Neural cell (in vitro differentiated cells): ENCODE measurements at regions not wholly inside any gene's neighbourhood (a gene's known extent, or its start where the extent isn't known, plus 50 kb on each side); places are given as distances from the start of the nearest gene placed in this dataset.

Source experiments
- H2AFZ ChIP-seq: fragments of 200-600, 300-800 bp; sonication (generic), shearing (Covaris generic); 2 replicates; pipeline ENCODE4 v1.6.0; 2014; ENCODE audit warnings: low read depth, mild to moderate bottlenecking, antibody characterized with exemption, low read length, moderate library complexity
- H3F3A ChIP-seq: fragments of 200-600 bp; shearing (Covaris generic); 2 replicates; pipeline ENCODE4 v1.6.1; 2016; ENCODE audit warnings: mild to moderate bottlenecking, moderate library complexity, mixed read lengths, antibody characterized with exemption, low read length; ENCODE audit not compliant: insufficient read depth, poor library complexity, severe bottlenecking
- H3K27ac ChIP-seq: fragments of 200-600, 300-800 bp; sonication (generic), shearing (Covaris generic); 2 replicates; pipeline ENCODE4 v1.5.1; 2014; ENCODE audit warnings: mild to moderate bottlenecking, low read length, moderate library complexity
- H3K27me3 ChIP-seq: fragments of 300-800, 200-600 bp; sonication (generic), shearing (Covaris generic); 2 replicates; pipeline ENCODE4 v1.6.0; 2014; ENCODE audit warnings: mild to moderate bottlenecking, low read depth, low read length, moderate library complexity; ENCODE audit not compliant: insufficient read depth
- H3K36me3 ChIP-seq: fragments of 300-800, 200-600 bp; sonication (generic), shearing (Covaris generic); 2 replicates; pipeline ENCODE4 v1.5.1; 2014; ENCODE audit warnings: mild to moderate bottlenecking, antibody characterized with exemption, low read length, moderate library complexity; ENCODE audit not compliant: insufficient read depth
- H3K4me2 ChIP-seq: fragments of 300-800, 200-600 bp; sonication (generic), shearing (Covaris generic); 2 replicates; pipeline ENCODE4 v1.6.0; 2014; ENCODE audit warnings: mild to moderate bottlenecking, low read length
- H3K4me3 ChIP-seq: fragments of 300-800, 200-600 bp; sonication (generic), shearing (Covaris generic); 2 replicates; pipeline ENCODE4 v1.5.1; 2014; ENCODE audit warnings: mild to moderate bottlenecking, low read length, moderate library complexity
- H3K79me2 ChIP-seq: fragments of 200-600 bp; shearing (Covaris generic); replicated peaks from 2 replicates; pipeline ENCODE4 v1.6.0; 2014; ENCODE audit warnings: mild to moderate bottlenecking, low read length, moderate library complexity; ENCODE audit not compliant: insufficient read depth
- H3K9ac ChIP-seq: fragments of 300-800, 200-600 bp; sonication (generic), shearing (Covaris generic); 2 replicates; pipeline ENCODE4 v1.6.1; 2016; ENCODE audit warnings: mild to moderate bottlenecking, low read length, mixed read lengths
- H3K9me2 ChIP-seq: fragments of 200-600 bp; shearing (Covaris generic); 2 replicates; pipeline ENCODE4 v1.6.1; 2016; ENCODE audit warnings: mild to moderate bottlenecking, low read length, mixed read lengths; ENCODE audit not compliant: insufficient read depth
- H3K9me3 ChIP-seq: fragments of 200-600, 300-800 bp; sonication (generic), shearing (Covaris generic); 2 replicates; pipeline ENCODE4 v1.6.1; 2016; ENCODE audit warnings: mild to moderate bottlenecking, mixed run types, low read length, moderate library complexity, mixed read lengths
- H4K20me1 ChIP-seq: fragments of 200-600 bp; shearing (Covaris generic); 2 replicates; pipeline ENCODE4 v1.6.1; 2016; ENCODE audit warnings: mild to moderate bottlenecking, mixed run types; ENCODE audit not compliant: insufficient read depth
- EP300 ChIP-seq: fragments of 450-650 bp; conservative IDR thresholded peaks from 2 replicates; pipeline ENCODE4 v1.6.1; 2014; ENCODE audit warnings: antibody characterized with exemption, mild to moderate bottlenecking, moderate library complexity; ENCODE audit not compliant: poor library complexity, severe bottlenecking
- EZH2 ChIP-seq: fragments of 200-600, 300-800 bp; shearing (Covaris generic), sonication (generic); IDR thresholded peaks from 2 replicates; pipeline ENCODE4 v1.6.1; 2014; ENCODE audit warnings: antibody characterized with exemption, low read length, borderline replicate concordance, mild to moderate bottlenecking; ENCODE audit not compliant: insufficient read depth, poor library complexity, severe bottlenecking
- MXI1 ChIP-seq: fragments of 450-650 bp; conservative IDR thresholded peaks from 2 replicates; pipeline ENCODE4 v1.6.1; 2014; ENCODE audit warnings: antibody characterized with exemption, mild to moderate bottlenecking; ENCODE audit not compliant: poor library complexity, severe bottlenecking
- POLR2AphosphoS5 ChIP-seq: IDR thresholded peaks from 2 replicates; pipeline ENCODE4 v1.6.1; 2012
- RAD21 ChIP-seq: fragments of 450-650 bp; conservative IDR thresholded peaks from 2 replicates; pipeline ENCODE4 v1.6.1; 2014; ENCODE audit warnings: antibody characterized with exemption, mild to moderate bottlenecking, moderate library complexity
- REST ChIP-seq: IDR thresholded peaks from 2 replicates; pipeline ENCODE4 v1.6.1; 2012; ENCODE audit warnings: borderline replicate concordance
- SMC3 ChIP-seq: fragments of 450-650 bp; conservative IDR thresholded peaks from 2 replicates; pipeline ENCODE4 v1.6.1; 2014; ENCODE audit warnings: antibody characterized with exemption, mild to moderate bottlenecking, moderate library complexity; ENCODE audit not compliant: poor library complexity
- TAF1 ChIP-seq: IDR thresholded peaks from 2 replicates; pipeline ENCODE4 v1.6.1; 2012; ENCODE audit warnings: low read depth
- TF ChIP-seq, protein P1 (sequence below): fragments of 450-650 bp; IDR thresholded peaks from 2 replicates; pipeline ENCODE4 v1.5.1; 2014; ENCODE audit warnings: antibody characterized with exemption, mild to moderate bottlenecking, moderate library complexity; ENCODE audit not compliant: poor library complexity, severe bottlenecking

DNA sequence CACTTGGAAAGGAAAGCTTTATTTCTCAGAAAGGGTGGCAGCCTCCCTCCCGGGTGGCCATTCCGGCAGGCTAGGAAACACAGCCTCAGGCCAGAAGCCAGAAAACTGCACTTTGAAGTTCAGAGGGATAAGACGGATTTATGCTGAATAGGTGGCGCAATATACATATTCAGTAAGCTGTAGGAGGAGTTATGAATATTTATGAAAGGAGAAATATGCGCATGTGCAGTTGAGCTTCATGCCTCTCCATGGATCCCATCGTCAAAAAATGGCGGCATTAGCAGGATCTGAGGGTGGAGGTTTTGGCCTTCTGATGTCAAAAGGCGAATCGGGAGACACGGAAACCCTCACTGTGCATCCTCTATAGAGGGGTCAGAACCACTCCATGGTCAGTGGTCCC, 82.3 kb downstream of the KATNIP start:
- Histone ChIP-seq H3K4me3 (no peak overlapping the region), H3K27ac (no peak overlapping the region), H3K9ac (no peak overlapping the region), H3K79me2 (no peaks in the 10 kb centered on the region), H3F3A (no peaks in the 10 kb centered on the region), H3K4me2 (no peak overlapping the region), H3K9me3 (no peaks in the 10 kb centered on the region), H3K36me3 (no peaks in the 10 kb centered on the region), H2AFZ (no peak overlapping the region), H4K20me1 (no peaks in the 10 kb centered on the region), H3K27me3 (no peaks in the 10 kb centered on the region), H3K9me2 (no peaks in the 10 kb centered on the region)
- TF ChIP-seq EZH2, result no peak
- no peak for TF ChIP-seq RAD21
- TF ChIP-seq MXI1, result no peak
- no peak for TF ChIP-seq EP300

DNA sequence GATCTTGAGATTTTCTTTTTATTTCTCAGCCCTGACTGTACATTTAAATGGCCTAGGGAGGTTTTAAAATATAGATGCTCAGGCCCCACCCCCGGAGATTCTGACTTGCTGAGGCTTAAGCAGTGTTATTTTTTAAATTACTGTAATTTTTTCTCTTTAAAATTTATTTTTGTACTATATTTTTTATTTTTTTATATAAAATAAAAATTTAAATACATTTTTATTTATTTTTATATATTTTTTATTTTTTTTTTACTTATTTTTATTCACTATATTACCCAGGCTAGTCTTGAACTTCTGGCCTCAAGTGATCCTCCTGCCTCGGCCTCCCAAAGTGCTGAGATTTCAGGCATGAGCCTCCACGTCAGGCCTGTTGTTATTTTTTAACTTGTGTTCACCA, 83.3 kb downstream of the KATNIP start:
- Histone ChIP-seq H2AFZ (no peak overlapping the region), H4K20me1 (no peaks in the 10 kb centered on the region), H3K4me2 (no peak overlapping the region), H3F3A (no peaks in the 10 kb centered on the region), H3K27ac (no peak overlapping the region), H3K4me3 (no peak overlapping the region), H3K9me3 (no peaks in the 10 kb centered on the region), H3K79me2 (no peaks in the 10 kb centered on the region), H3K36me3 (no peaks in the 10 kb centered on the region), H3K9ac (no peak overlapping the region), H3K27me3 (no peaks in the 10 kb centered on the region), H3K9me2 (no peaks in the 10 kb centered on the region)
- no peak for TF ChIP-seq SMC3
- no peak for TF ChIP-seq RAD21
- TF ChIP-seq, protein P1, sequence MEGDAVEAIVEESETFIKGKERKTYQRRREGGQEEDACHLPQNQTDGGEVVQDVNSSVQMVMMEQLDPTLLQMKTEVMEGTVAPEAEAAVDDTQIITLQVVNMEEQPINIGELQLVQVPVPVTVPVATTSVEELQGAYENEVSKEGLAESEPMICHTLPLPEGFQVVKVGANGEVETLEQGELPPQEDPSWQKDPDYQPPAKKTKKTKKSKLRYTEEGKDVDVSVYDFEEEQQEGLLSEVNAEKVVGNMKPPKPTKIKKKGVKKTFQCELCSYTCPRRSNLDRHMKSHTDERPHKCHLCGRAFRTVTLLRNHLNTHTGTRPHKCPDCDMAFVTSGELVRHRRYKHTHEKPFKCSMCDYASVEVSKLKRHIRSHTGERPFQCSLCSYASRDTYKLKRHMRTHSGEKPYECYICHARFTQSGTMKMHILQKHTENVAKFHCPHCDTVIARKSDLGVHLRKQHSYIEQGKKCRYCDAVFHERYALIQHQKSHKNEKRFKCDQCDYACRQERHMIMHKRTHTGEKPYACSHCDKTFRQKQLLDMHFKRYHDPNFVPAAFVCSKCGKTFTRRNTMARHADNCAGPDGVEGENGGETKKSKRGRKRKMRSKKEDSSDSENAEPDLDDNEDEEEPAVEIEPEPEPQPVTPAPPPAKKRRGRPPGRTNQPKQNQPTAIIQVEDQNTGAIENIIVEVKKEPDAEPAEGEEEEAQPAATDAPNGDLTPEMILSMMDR, result no peak

DNA sequence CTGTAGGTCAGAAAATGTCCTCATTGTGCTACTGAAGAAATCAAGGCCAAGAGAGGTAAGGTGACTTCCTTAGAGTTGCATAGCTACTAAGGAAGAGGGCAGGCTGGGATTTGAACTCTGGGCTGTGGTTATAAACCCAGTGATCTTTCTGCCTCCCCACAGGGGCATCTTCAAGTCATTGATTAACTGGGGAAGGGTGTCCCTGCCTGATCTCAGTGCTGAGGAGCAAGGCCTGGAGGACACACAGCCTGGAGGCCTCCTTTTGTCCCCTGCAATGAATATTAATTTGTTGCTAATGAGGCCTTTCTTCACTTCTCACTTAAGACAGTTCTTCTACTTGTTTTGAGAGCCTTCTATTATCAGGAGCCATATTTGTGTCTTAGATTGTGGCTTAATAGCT, 83.8 kb downstream of the KATNIP start:
- Histone ChIP-seq H2AFZ (no peak overlapping the region), H3K4me2 (no peak overlapping the region), H3F3A (no peaks in the 10 kb centered on the region), H3K9me2 (no peaks in the 10 kb centered on the region), H3K36me3 (no peaks in the 10 kb centered on the region), H3K4me3 (no peak overlapping the region), H3K27ac (no peak overlapping the region), H3K9ac (no peak overlapping the region), H3K27me3 (no peaks in the 10 kb centered on the region), H3K9me3 (no peaks in the 10 kb centered on the region), H3K79me2 (no peaks in the 10 kb centered on the region), H4K20me1 (no peaks in the 10 kb centered on the region)
- TF ChIP-seq TAF1 (no peak), MXI1 (no peak), EP300 (no peak), EZH2 (no peak), POLR2AphosphoS5 (no peak), SMC3 (no peak), REST (no peak), RAD21 (no peak)
- TF ChIP-seq, protein P1, result no peak
